ENCODE measurements at regions not wholly inside any gene's neighbourhood (a gene's known extent, or its start where the extent isn't known, plus 50 kb on each side); places are given as distances from the start of the nearest gene placed in this dataset.

- DNase-seq (ENCODE audit: low spot score): no peak
Measured at GRCh38 chr1:187091666-187092065, 262.9 kb downstream of the PLA2G4A start.

GRCh38 chr1:187092104-187092503 is 263.4 kb downstream of the PLA2G4A start:
- no peak for DNase-seq (ENCODE audit: low spot score)

GRCh38 chr1:187096689-187097088 is 267.9 kb downstream of the PLA2G4A start:
- DNase-seq (ENCODE audit: low spot score): no peak

- no peak for DNase-seq (ENCODE audit: low spot score)
Measured at GRCh38 chr1:187110351-187110750, 281.6 kb downstream of the PLA2G4A start.

GRCh38 chr1:187114792-187115191 is 286.0 kb downstream of the PLA2G4A start:
- no peak for DNase-seq (ENCODE audit: low spot score)

GRCh38 chr1:187121661-187122060 is 292.9 kb downstream of the PLA2G4A start:
- no peak for DNase-seq (ENCODE audit: low spot score)

GRCh38 chr1:187122566-187122965 is 293.8 kb downstream of the PLA2G4A start:
- DNase-seq (ENCODE audit: low spot score): no peak

GRCh38 chr1:187129132-187129531 is 300.4 kb downstream of the PLA2G4A start:
- DNase-seq (ENCODE audit: low spot score): no peak

GRCh38 chr1:187143783-187144182 is 315.0 kb downstream of the PLA2G4A start:
- no peak for DNase-seq (ENCODE audit: low spot score)

GRCh38 chr1:187146388-187146787 is 317.6 kb downstream of the PLA2G4A start:
- no peak for DNase-seq (ENCODE audit: low spot score)

GRCh38 chr1:187151555-187151954 is 322.8 kb downstream of the PLA2G4A start:
- DNase-seq (ENCODE audit: low spot score): no peak

- DNase-seq (ENCODE audit: low spot score): no peak
Measured at GRCh38 chr1:187153047-187153446, 324.3 kb downstream of the PLA2G4A start.

GRCh38 chr1:187157115-187157514 is 328.4 kb downstream of the PLA2G4A start:
- DNase-seq (ENCODE audit: low spot score): no peak

- no peak for DNase-seq (ENCODE audit: low spot score)
Measured at GRCh38 chr1:187157552-187157951, 328.8 kb downstream of the PLA2G4A start.

- DNase-seq (ENCODE audit: low spot score): no peak
Measured at GRCh38 chr1:187167555-187167954, 338.8 kb downstream of the PLA2G4A start.

GRCh38 chr1:187168297-187168696 is 339.5 kb downstream of the PLA2G4A start:
- no peak for DNase-seq (ENCODE audit: low spot score)

GRCh38 chr1:187185389-187185788 is 356.6 kb downstream of the PLA2G4A start:
- no peak for DNase-seq (ENCODE audit: low spot score)

- DNase-seq (ENCODE audit: low spot score): no peak
Measured at GRCh38 chr1:187197685-187198084, 368.9 kb downstream of the PLA2G4A start.

- no peak for DNase-seq (ENCODE audit: low spot score)
Measured at GRCh38 chr1:187203257-187203656, 374.5 kb downstream of the PLA2G4A start.

- DNase-seq (ENCODE audit: low spot score): no peak
Measured at GRCh38 chr1:187212377-187212776, 383.6 kb downstream of the PLA2G4A start.

- DNase-seq (ENCODE audit: low spot score): no peak
Measured at GRCh38 chr1:187226396-187226795, 397.6 kb downstream of the PLA2G4A start.

GRCh38 chr1:187228790-187229189 is 400.0 kb downstream of the PLA2G4A start:
- no peak for DNase-seq (ENCODE audit: low spot score)

GRCh38 chr1:187229496-187229895 is 400.7 kb downstream of the PLA2G4A start:
- DNase-seq (ENCODE audit: low spot score): no peak

- DNase-seq (ENCODE audit: low spot score): no peak
Measured at GRCh38 chr1:187234706-187235105, 406.0 kb downstream of the PLA2G4A start.

GRCh38 chr1:187236199-187236598 is 407.4 kb downstream of the PLA2G4A start:
- DNase-seq (ENCODE audit: low spot score): no peak
